K562 (cell line): ENCODE measurements at regions not wholly inside any gene's neighbourhood (a gene's known extent, or its start where the extent isn't known, plus 50 kb on each side); places are given as distances from the start of the nearest gene placed in this dataset.

Experiments
- ATAC-seq: fragments of 200-7000 bp; cut with Tn5 transposase; 3 replicates; pipeline ENCODE4 v1.9.1; 2020; ENCODE audit warnings: moderate library complexity
- BruUV-seq: library from RNA; stranded (reverse); fragments of 400-500 nt; replicated peaks from 2 replicates; lab custom pipeline; 2021; lab: Mats Ljungman, UMichigan
- CTCF ChIA-PET: fragments of 300-600 bp; formaldehyde crosslinking; extraction: SDS; loops from one replicate; lab custom pipeline; 2021; ENCODE audit warnings: low intra/inter-chr PET ratio; lab: Yijun Ruan, JAX
- POLR2A ChIA-PET: fragments of 300-600, 350-650 bp; sonication (Branson Sonifier 250); formaldehyde crosslinking; extraction: SDS; loops from one replicate; lab custom pipeline; 2021; ENCODE audit warnings: antibody characterized with exemption, inconsistent platforms; lab: Yijun Ruan, JAX
- DNase-seq, 4 experiments: peaks; one replicate each; pipeline versions ENCODE4 v3.0.0 to v3.0.0-alpha.2; 2011 to 2018; ENCODE audit warnings: low spot score in 3 of 4, mixed read lengths in 3 of 4; ENCODE audit errors: extremely low read depth in 1 of 4
- FAIRE-seq: peaks from 2 replicates; lab custom pipeline; 2011; peaks lifted over from hg19 to GRCh38; lab: Jason Lieb, UNC
- H2AFZ ChIP-seq: 2 replicates; pipeline ENCODE4 v1.6.0; 2011; ENCODE audit warnings: low read depth, low read length, control low read depth, inconsistent platforms
- H3K27ac ChIP-seq: fragments of 200-600 bp; 3 replicates; pipeline ENCODE4 v1.8.0; 2011; ENCODE audit warnings: low read depth, mild to moderate bottlenecking, control low read depth, inconsistent platforms, low read length, moderate library complexity, mixed read lengths; ENCODE audit errors: extremely low read depth
- H3K27me3 ChIP-seq, 2 experiments: fragments of 300-600 bp in 1 of 2; 2 replicates in 1 of 2; 3 replicates in 1 of 2; pipeline versions ENCODE4 v1.6.0 to v1.8.0; 2011; ENCODE audit warnings: inconsistent platforms in 2 of 2, low read length in 2 of 2, mild to moderate bottlenecking in 1 of 2, mixed read lengths in 1 of 2, moderate library complexity in 1 of 2; ENCODE audit not compliant: control insufficient read depth in 2 of 2, insufficient read depth in 2 of 2
- H3K36me3 ChIP-seq: fragments of 300-600 bp; 3 replicates; pipeline ENCODE4 v1.8.0; 2011; ENCODE audit warnings: mild to moderate bottlenecking, low read length, inconsistent platforms; ENCODE audit not compliant: control insufficient read depth, insufficient read depth
- H3K4me1 ChIP-seq, 2 experiments: fragments of 200-600 bp in 1 of 2; replicated peaks in 1 of 2; 2 replicates in 1 of 2; 3 replicates in 1 of 2; pipeline versions ENCODE4 v1.5.1 to v1.8.0; 2011; ENCODE audit warnings: inconsistent platforms in 2 of 2, low read length in 2 of 2, mild to moderate bottlenecking in 1 of 2, mixed read lengths in 1 of 2, moderate library complexity in 1 of 2; ENCODE audit not compliant: control insufficient read depth in 2 of 2, insufficient read depth in 2 of 2
- H3K4me2 ChIP-seq: 2 replicates; pipeline ENCODE4 v1.6.1; 2011; ENCODE audit warnings: low read length, control low read depth, inconsistent platforms, mixed read lengths; ENCODE audit not compliant: insufficient read depth
- H3K4me3 ChIP-seq: fragments of 200-600 bp; sonication (generic), shearing (Covaris generic); 2 replicates; pipeline ENCODE4 v1.5.1; 2016; ENCODE audit warnings: control low read depth, inconsistent platforms
- H3K79me2 ChIP-seq: fragments of 200-600 bp; 3 replicates; pipeline ENCODE4 v1.8.0; 2011; ENCODE audit warnings: low read length, inconsistent platforms; ENCODE audit not compliant: control insufficient read depth, insufficient read depth
- H3K9ac ChIP-seq, 2 experiments: 2 replicates each; pipeline versions ENCODE4 v1.6.0 to v1.6.1; 2011; ENCODE audit warnings: low read depth in 2 of 2, low read length in 2 of 2, control low read depth in 1 of 2, inconsistent platforms in 1 of 2, mild to moderate bottlenecking in 1 of 2, mixed read lengths in 1 of 2; ENCODE audit not compliant: insufficient read depth in 1 of 2
- H3K9me1 ChIP-seq: one replicate; pipeline ENCODE4 v1.6.0; 2011; ENCODE audit warnings: inconsistent platforms, mild to moderate bottlenecking, low read length, moderate library complexity; ENCODE audit not compliant: control insufficient read depth, insufficient read depth
- H3K9me3 ChIP-seq: replicated peaks from 2 replicates; pipeline ENCODE4 v1.5.1; 2011; ENCODE audit warnings: low read depth, low read length, inconsistent platforms; ENCODE audit not compliant: control insufficient read depth, insufficient read depth
- H4K20me1 ChIP-seq: replicated peaks from 2 replicates; pipeline ENCODE4 v1.6.1; 2011; ENCODE audit warnings: low read length, inconsistent platforms, mixed read lengths; ENCODE audit not compliant: control insufficient read depth, insufficient read depth
- GTF2A2 ChIP-seq: IDR thresholded peaks from 2 replicates; pipeline ENCODE4 v1.6.1; 2016; ENCODE audit warnings: mild to moderate bottlenecking, missing genetic modification characterization, missing compliant biosample characterization
- KLF1 ChIP-seq: fragments of 450-650 bp; IDR thresholded peaks from 2 replicates; pipeline ENCODE4 v1.6.1; 2016; ENCODE audit warnings: missing genetic modification characterization, missing compliant biosample characterization
- NCOA4 ChIP-seq: fragments of 450-650 bp; IDR thresholded peaks from 2 replicates; pipeline ENCODE4 v1.6.1; 2018; ENCODE audit warnings: mild to moderate bottlenecking; ENCODE audit not compliant: partially characterized antibody
- NFRKB ChIP-seq: fragments of 450-650 bp; IDR thresholded peaks from 2 replicates; pipeline ENCODE4 v1.6.1; 2016; ENCODE audit warnings: low read depth
- NFYB ChIP-seq: IDR thresholded peaks from 2 replicates; pipeline ENCODE4 v1.6.1; 2011; ENCODE audit warnings: mild to moderate bottlenecking, moderate library complexity; ENCODE audit not compliant: insufficient read length; ENCODE audit errors: extremely low read depth
- SAP30 ChIP-seq: fragments of 200-600 bp; sonication (generic); IDR thresholded peaks from 2 replicates; pipeline ENCODE4 v1.6.1; 2012; ENCODE audit warnings: borderline replicate concordance, low read depth, mild to moderate bottlenecking, moderate library complexity, low read length, control low read depth, inconsistent platforms; ENCODE audit not compliant: insufficient read depth, poor library complexity, severe bottlenecking
- SMAD4 ChIP-seq: fragments of 250-450 bp; sonication (Bioruptor Pico); conservative IDR thresholded peaks from 2 replicates; pipeline ENCODE4 v1.8.0; 2021; ENCODE audit warnings: inconsistent platforms, mild to moderate bottlenecking, moderate library complexity
- TGIF2 ChIP-seq: sonication (generic); formaldehyde crosslinking; IDR thresholded peaks from 2 replicates; pipeline ENCODE4 v1.8.1; 2022; ENCODE audit warnings: mild to moderate bottlenecking, missing genetic modification reagents, moderate library complexity
- TSC22D4 ChIP-seq: fragments of 450-650 bp; IDR thresholded peaks from 2 replicates; pipeline ENCODE4 v1.6.1; 2016; ENCODE audit warnings: missing genetic modification characterization, missing biosample characterization, control low read depth
- ZBTB1 ChIP-seq: sonication (generic); formaldehyde crosslinking; IDR thresholded peaks from 2 replicates; pipeline ENCODE4 v1.8.1; 2023; ENCODE audit warnings: missing genetic modification reagents, low read depth, mild to moderate bottlenecking, borderline replicate concordance
- ZNF184 ChIP-seq: sonication (generic); formaldehyde crosslinking; IDR thresholded peaks from 2 replicates; pipeline ENCODE4 v1.5.0; 2020; ENCODE audit warnings: missing genetic modification reagents
- ZNF239 ChIP-seq: fragments of 250-450 bp; sonication (Bioruptor Pico); IDR thresholded peaks from 2 replicates; pipeline ENCODE4 v1.4.0; 2020; ENCODE audit warnings: mild to moderate bottlenecking
- ZNF507 ChIP-seq: conservative IDR thresholded peaks from 2 replicates; pipeline ENCODE4 v1.6.1; 2017; ENCODE audit warnings: missing genetic modification characterization, missing compliant biosample characterization
- ZNF75A ChIP-seq: fragments of 450-650 bp; formaldehyde crosslinking; IDR thresholded peaks from 2 replicates; pipeline ENCODE4 v1.4.0; 2020; ENCODE audit warnings: mild to moderate bottlenecking
- in situ Hi-C: fragments of 300-500 bp; cut with MboI; formaldehyde crosslinking; loops from 4 replicates; pipeline ENCODE4 v1.15.0; 2018; ENCODE audit warnings: inconsistent platforms, mixed read lengths
- intact Hi-C: fragments of 100-400 bp; cut with micrococcal nuclease; formaldehyde crosslinking; loops from 2 replicates; pipeline ENCODE4 v1.14.2; 2022
- TF ChIP-seq, protein P1 (sequence below): fragments of 450-650 bp; formaldehyde crosslinking; IDR thresholded peaks from 2 replicates; pipeline ENCODE4 v1.4.0; 2020; ENCODE audit warnings: mild to moderate bottlenecking, moderate library complexity
- TF ChIP-seq, protein P2 (sequence below): fragments of 450-650 bp; IDR thresholded peaks from 2 replicates; pipeline ENCODE4 v1.6.1; 2016; ENCODE audit warnings: low read depth

DNA sequence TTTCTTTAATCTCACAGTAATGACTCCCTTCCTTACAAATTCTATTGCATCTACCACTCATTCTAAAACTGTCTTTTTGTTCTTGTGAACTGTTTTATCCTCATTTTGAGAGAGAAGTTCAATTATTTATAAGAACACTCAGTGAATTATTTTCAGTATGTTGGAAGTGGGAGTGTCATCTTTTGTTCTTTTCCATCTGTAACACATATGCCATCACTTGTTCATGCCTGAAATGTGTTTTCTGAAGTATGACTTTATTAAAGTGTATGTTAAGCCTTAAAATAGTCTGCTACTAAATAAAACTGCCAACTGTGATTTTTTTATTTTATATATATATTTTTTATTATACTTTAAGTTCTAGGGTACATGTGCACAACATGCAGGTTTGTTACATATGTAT, 623.0 kb upstream of the CBLB start:
- ATAC-seq (no peak), DNase-seq (no peak), FAIRE-seq (no peak)
- no peak overlapping the region for H3K9ac ChIP-seq
- in situ Hi-C loops (no loop called here), intact Hi-C loops (no loop called here)
- H2AFZ ChIP-seq: no peak overlapping the region
- H3K4me3 ChIP-seq: no peak overlapping the region
- no peaks in the 10 kb centered on the region for H3K9me3 ChIP-seq
- no peaks in the 10 kb centered on the region for H3K79me2 ChIP-seq
- H3K27me3 ChIP-seq: no peaks in the 10 kb centered on the region
- no peaks in the 10 kb centered on the region for H4K20me1 ChIP-seq
- POLR2A ChIA-PET: no interaction called here
- CTCF ChIA-PET: no interaction called here
- H3K36me3 ChIP-seq: no peaks in the 10 kb centered on the region
- no TSS peak for BruUV-seq
- no peaks in the 10 kb centered on the region for H3K4me1 ChIP-seq
- no peak overlapping the region for H3K27ac ChIP-seq
- no peaks in the 10 kb centered on the region for H3K9me1 ChIP-seq
- H3K4me2 ChIP-seq: no peak overlapping the region
- TF ChIP-seq ZNF75A: no peak
- TF ChIP-seq, protein P1, sequence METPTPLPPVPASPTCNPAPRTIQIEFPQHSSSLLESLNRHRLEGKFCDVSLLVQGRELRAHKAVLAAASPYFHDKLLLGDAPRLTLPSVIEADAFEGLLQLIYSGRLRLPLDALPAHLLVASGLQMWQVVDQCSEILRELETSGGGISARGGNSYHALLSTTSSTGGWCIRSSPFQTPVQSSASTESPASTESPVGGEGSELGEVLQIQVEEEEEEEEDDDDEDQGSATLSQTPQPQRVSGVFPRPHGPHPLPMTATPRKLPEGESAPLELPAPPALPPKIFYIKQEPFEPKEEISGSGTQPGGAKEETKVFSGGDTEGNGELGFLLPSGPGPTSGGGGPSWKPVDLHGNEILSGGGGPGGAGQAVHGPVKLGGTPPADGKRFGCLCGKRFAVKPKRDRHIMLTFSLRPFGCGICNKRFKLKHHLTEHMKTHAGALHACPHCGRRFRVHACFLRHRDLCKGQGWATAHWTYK: no peak
- TF ChIP-seq SMAD4 (CRISPR knock-in tag): no peak
- no peak for TF ChIP-seq ZNF507 (tag)
- TF ChIP-seq NFYB: no peak
- TF ChIP-seq ZBTB1 (CRISPR knock-in tag): no peak
- no peak for TF ChIP-seq GTF2A2 (tag)
- TF ChIP-seq TSC22D4 (tag): no peak
- no peak for TF ChIP-seq NCOA4
- TF ChIP-seq KLF1 (tag): no peak
- TF ChIP-seq ZNF184 (CRISPR knock-in tag): no peak
- TF ChIP-seq ZNF239 (CRISPR knock-in tag): no peak
- no peak for TF ChIP-seq NFRKB
- TF ChIP-seq, protein P2, sequence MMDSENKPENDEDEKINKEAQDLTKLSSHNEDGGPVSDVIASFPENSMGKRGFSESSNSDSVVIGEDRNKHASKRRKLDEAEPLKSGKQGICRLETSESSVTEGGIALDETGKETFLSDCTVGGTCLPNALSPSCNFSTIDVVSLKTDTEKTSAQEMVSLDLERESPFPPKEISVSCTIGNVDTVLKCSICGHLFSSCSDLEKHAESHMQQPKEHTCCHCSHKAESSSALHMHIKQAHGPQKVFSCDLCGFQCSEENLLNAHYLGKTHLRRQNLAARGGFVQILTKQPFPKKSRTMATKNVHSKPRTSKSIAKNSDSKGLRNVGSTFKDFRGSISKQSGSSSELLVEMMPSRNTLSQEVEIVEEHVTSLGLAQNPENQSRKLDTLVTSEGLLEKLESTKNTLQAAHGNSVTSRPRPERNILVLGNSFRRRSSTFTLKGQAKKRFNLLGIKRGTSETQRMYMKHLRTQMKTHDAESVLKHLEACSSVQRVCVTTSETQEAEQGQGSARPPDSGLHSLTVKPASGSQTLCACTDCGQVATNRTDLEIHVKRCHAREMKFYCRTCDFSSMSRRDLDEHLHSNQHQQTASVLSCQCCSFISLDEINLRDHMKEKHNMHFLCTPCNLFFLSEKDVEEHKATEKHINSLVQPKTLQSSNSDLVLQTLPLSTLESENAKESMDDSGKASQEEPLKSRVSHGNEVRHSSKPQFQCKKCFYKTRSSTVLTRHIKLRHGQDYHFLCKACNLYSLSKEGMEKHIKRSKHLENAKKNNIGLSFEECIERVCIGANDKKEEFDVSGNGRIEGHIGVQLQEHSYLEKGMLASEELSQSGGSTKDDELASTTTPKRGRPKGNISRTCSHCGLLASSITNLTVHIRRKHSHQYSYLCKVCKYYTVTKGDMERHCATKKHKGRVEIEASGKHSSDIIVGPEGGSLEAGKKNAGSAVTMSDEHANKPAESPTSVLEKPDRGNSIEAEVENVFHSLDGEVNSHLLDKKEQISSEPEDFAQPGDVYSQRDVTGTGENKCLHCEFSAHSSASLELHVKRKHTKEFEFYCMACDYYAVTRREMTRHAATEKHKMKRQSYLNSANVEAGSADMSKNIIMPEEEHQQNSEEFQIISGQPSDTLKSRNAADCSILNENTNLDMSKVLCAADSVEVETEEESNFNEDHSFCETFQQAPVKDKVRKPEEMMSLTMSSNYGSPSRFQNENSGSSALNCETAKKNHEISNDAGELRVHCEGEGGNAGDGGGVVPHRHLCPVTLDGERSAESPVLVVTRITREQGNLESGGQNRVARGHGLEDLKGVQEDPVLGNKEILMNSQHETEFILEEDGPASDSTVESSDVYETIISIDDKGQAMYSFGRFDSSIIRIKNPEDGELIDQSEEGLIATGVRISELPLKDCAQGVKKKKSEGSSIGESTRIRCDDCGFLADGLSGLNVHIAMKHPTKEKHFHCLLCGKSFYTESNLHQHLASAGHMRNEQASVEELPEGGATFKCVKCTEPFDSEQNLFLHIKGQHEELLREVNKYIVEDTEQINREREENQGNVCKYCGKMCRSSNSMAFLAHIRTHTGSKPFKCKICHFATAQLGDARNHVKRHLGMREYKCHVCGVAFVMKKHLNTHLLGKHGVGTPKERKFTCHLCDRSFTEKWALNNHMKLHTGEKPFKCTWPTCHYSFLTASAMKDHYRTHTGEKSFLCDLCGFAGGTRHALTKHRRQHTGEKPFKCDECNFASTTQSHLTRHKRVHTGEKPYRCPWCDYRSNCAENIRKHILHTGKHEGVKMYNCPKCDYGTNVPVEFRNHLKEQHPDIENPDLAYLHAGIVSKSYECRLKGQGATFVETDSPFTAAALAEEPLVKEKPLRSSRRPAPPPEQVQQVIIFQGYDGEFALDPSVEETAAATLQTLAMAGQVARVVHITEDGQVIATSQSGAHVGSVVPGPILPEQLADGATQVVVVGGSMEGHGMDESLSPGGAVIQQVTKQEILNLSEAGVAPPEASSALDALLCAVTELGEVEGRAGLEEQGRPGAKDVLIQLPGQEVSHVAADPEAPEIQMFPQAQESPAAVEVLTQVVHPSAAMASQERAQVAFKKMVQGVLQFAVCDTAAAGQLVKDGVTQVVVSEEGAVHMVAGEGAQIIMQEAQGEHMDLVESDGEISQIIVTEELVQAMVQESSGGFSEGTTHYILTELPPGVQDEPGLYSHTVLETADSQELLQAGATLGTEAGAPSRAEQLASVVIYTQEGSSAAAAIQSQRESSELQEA: no peak
- no peak for TF ChIP-seq SAP30
- no peak for TF ChIP-seq TGIF2
